SU-DHL-6 (cell line): ENCODE measurements at regions not wholly inside any gene's neighbourhood (a gene's known extent, or its start where the extent isn't known, plus 50 kb on each side); places are given as distances from the start of the nearest gene placed in this dataset.

Experiments used
- H2AFZ ChIP-seq: fragments of 200-600 bp; sonication (generic); 2 replicates; pipeline ENCODE4 v1.6.1; 2014; ENCODE audit warnings: low read depth, mild to moderate bottlenecking, moderate library complexity, mixed read lengths, antibody characterized with exemption, low read length; ENCODE audit not compliant: severe bottlenecking
- H3F3A ChIP-seq: fragments of 200-600 bp; shearing (Covaris generic); 2 replicates; pipeline ENCODE4 v1.6.0; 2016; ENCODE audit warnings: antibody characterized with exemption, mild to moderate bottlenecking; ENCODE audit not compliant: insufficient read depth
- H3K27ac ChIP-seq: fragments of 200-600 bp; sonication (generic); 2 replicates; pipeline ENCODE4 v1.5.1; 2016; ENCODE audit warnings: low read depth, mild to moderate bottlenecking, low read length, moderate library complexity, mixed read lengths
- H3K27me3 ChIP-seq: fragments of 200-600 bp; sonication (generic), shearing (Covaris generic); 2 replicates; pipeline ENCODE4 v1.6.0; 2014; ENCODE audit warnings: mild to moderate bottlenecking, low read length
- H3K36me3 ChIP-seq: fragments of 200-600 bp; sonication (generic); 2 replicates; pipeline ENCODE4 v1.6.1; 2014; ENCODE audit warnings: mild to moderate bottlenecking, low read length, mixed read lengths
- H3K4me2 ChIP-seq: fragments of 300-600, 200-600 bp; shearing (Covaris generic), sonication (generic); 2 replicates; pipeline ENCODE4 v1.6.0; 2014; ENCODE audit warnings: low read length, low read depth, mild to moderate bottlenecking; ENCODE audit not compliant: poor library complexity, severe bottlenecking
- H3K4me3 ChIP-seq: fragments of 200-600 bp; sonication (generic); 2 replicates; pipeline ENCODE4 v1.5.1; 2014; ENCODE audit warnings: antibody characterized with exemption, low read length, mild to moderate bottlenecking, mixed read lengths; ENCODE audit not compliant: insufficient read depth, poor library complexity, severe bottlenecking
- H3K79me2 ChIP-seq: fragments of 200-600 bp; sonication (generic); 2 replicates; pipeline ENCODE4 v1.6.1; 2014; ENCODE audit warnings: mild to moderate bottlenecking, low read length, moderate library complexity; ENCODE audit not compliant: insufficient read depth
- H3K9ac ChIP-seq: fragments of 200-600 bp; sonication (generic); 2 replicates; pipeline ENCODE4 v1.7.0; 2014; ENCODE audit warnings: mild to moderate bottlenecking, low read length
- H3K9me2 ChIP-seq: fragments of 200-600 bp; sonication (generic); replicated peaks from 2 replicates; pipeline ENCODE4 v1.6.1; 2014; ENCODE audit warnings: low read length; ENCODE audit not compliant: insufficient read depth
- H3K9me3 ChIP-seq: fragments of 200-600 bp; sonication (generic); 2 replicates; pipeline ENCODE4 v1.6.1; 2014; ENCODE audit warnings: low read length, mixed read lengths; ENCODE audit not compliant: insufficient read depth
- H4K20me1 ChIP-seq: fragments of 200-600 bp; sonication (generic); 2 replicates; pipeline ENCODE4 v1.6.1; 2014; ENCODE audit warnings: low read depth, mild to moderate bottlenecking, antibody characterized with exemption, low read length, moderate library complexity, mixed read lengths
- EZH2phosphoT487 ChIP-seq: fragments of 200-600 bp; sonication (generic), shearing (Covaris generic); conservative IDR thresholded peaks from 2 replicates; pipeline ENCODE4 v1.6.1; 2018; ENCODE audit warnings: mild to moderate bottlenecking, antibody characterized with exemption, low read length, moderate library complexity, mixed read lengths
- TF ChIP-seq, protein P1 (sequence below): fragments of 200-600 bp; sonication (generic); IDR thresholded peaks from one replicate; pipeline ENCODE4 v1.5.1; 2017; ENCODE audit warnings: antibody characterized with exemption, mild to moderate bottlenecking, low read length, moderate library complexity; ENCODE audit not compliant: insufficient read depth, poor library complexity, severe bottlenecking

DNA sequence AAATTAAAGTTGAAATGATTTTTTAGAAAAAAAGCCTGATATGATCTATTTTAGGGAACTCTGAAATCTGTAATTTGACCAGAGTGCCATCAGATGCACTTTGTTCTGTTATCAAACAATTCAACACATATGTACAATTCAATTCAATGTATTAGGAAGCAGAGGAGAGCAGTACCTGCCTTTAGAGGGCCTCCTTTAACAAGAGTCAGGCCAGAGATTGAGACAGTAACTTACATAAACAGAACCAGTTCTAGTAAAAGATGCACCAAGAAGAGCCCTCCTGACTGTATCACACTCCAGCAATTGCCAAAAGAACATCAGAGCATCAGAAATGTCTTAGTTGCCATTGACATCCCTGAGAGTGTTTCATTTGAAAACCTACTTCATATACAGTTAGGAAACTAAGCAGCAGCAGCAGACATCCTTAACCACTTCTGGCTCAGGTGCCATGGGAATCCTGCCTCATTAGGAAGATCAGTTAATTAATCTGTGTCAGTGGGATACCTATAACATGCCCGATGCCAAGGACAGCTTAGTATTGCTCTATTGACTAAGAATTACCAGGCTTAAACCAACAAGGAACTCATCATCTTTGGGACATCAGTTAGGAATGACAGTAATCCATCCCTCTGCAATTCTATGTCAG is 1222.6 kb upstream of the LRRN3 start:
- Histone ChIP-seq H3K4me2 (no peak overlapping the region), H3K9ac (no peak overlapping the region), H3K4me3 (no peak overlapping the region), H4K20me1 (no peaks in the 10 kb centered on the region), H3K79me2 (no peaks in the 10 kb centered on the region), H3K36me3 (no peaks in the 10 kb centered on the region), H3K27me3 (no peaks in the 10 kb centered on the region), H3F3A (no peaks in the 10 kb centered on the region), H3K9me2 (no peaks in the 10 kb centered on the region; the same call in 1 of the 2 replicates), H2AFZ (no peak overlapping the region), H3K9me3 (no peaks in the 10 kb centered on the region), H3K27ac (no peak overlapping the region)
- TF ChIP-seq, protein P1, sequence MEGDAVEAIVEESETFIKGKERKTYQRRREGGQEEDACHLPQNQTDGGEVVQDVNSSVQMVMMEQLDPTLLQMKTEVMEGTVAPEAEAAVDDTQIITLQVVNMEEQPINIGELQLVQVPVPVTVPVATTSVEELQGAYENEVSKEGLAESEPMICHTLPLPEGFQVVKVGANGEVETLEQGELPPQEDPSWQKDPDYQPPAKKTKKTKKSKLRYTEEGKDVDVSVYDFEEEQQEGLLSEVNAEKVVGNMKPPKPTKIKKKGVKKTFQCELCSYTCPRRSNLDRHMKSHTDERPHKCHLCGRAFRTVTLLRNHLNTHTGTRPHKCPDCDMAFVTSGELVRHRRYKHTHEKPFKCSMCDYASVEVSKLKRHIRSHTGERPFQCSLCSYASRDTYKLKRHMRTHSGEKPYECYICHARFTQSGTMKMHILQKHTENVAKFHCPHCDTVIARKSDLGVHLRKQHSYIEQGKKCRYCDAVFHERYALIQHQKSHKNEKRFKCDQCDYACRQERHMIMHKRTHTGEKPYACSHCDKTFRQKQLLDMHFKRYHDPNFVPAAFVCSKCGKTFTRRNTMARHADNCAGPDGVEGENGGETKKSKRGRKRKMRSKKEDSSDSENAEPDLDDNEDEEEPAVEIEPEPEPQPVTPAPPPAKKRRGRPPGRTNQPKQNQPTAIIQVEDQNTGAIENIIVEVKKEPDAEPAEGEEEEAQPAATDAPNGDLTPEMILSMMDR: no peak
- TF ChIP-seq EZH2phosphoT487: no peak

DNA sequence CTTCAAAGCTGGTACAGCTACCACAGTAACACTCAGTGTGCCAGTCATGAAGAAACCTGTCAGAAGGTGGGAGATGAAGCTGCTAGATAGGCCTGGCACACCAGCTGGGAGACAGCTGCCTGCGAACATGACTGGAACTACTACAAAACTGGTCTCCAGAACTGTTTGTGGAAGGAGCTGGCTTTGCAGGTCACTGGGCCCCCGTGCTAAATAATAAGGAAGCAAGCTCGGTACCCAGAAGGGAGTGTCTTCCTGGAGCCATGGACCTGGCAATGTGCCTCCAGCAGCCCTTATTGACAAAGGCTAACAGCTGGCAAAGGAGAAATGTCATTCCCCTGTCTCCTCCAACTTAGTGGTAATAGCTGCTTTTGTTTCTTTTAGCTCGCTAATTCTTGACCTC is 1217.6 kb upstream of the LRRN3 start:
- Histone ChIP-seq H3K9ac (no peak overlapping the region), H3K27me3 (no peaks in the 10 kb centered on the region), H3K4me2 (no peak overlapping the region), H3K36me3 (no peaks in the 10 kb centered on the region), H4K20me1 (no peaks in the 10 kb centered on the region), H3K4me3 (no peak overlapping the region), H3K9me3 (no peaks in the 10 kb centered on the region), H3K79me2 (no peaks in the 10 kb centered on the region), H3K27ac (no peak overlapping the region), H3K9me2 (no peaks in the 10 kb centered on the region), H2AFZ (no peak overlapping the region), H3F3A (no peaks in the 10 kb centered on the region)
- TF ChIP-seq, protein P1: no peak
- TF ChIP-seq EZH2phosphoT487: no peak

GRCh38 chr7:109879287-109879828 is 1211.6 kb upstream of the LRRN3 start:
- no peaks in the 10 kb centered on the region for H3K36me3 ChIP-seq
- 0 out of 2 replicates have a peak, but pooled peaks cover 5% of the 10 kb centered on the region for H3K9me2 ChIP-seq
- no peak overlapping the region for H3K9ac ChIP-seq
- no peaks in the 10 kb centered on the region for H4K20me1 ChIP-seq
- H3K27ac ChIP-seq: no peak overlapping the region
- H3F3A ChIP-seq: no peaks in the 10 kb centered on the region
- no peak overlapping the region for H3K4me2 ChIP-seq
- no peak for TF ChIP-seq EZH2phosphoT487
- TF ChIP-seq, protein P1: no peak
- no peaks in the 10 kb centered on the region for H3K9me3 ChIP-seq
- no peaks in the 10 kb centered on the region for H3K27me3 ChIP-seq
- no peaks in the 10 kb centered on the region for H3K79me2 ChIP-seq
- H3K4me3 ChIP-seq: no peak overlapping the region
- no peak overlapping the region for H2AFZ ChIP-seq
